HG03066 (cell line): ENCODE measurements at regions not wholly inside any gene's neighbourhood (a gene's known extent, or its start where the extent isn't known, plus 50 kb on each side); places are given as distances from the start of the nearest gene placed in this dataset.
A peak's percentile ranks its signal among the peaks of the same experiment; 100 is the strongest.

Experiments used
- ATAC-seq: cut with Tn5 transposase; IDR thresholded peaks from one replicate; pipeline ENCODE4 v1.9.1; 2021; ENCODE audit warnings: low read depth; ENCODE audit not compliant: unreplicated experiment

- no peak for ATAC-seq
Measured at GRCh38 chr2:199707593-199708185, 143.3 kb downstream of the FTCDNL1 start.

- ATAC-seq = no peak
Measured at GRCh38 chr2:199705538-199705937, 145.5 kb downstream of the FTCDNL1 start.

- peak; percentile 58 for ATAC-seq
Measured at GRCh38 chr2:199704358-199705238, 146.4 kb downstream of the FTCDNL1 start.

GRCh38 chr2:199703199-199703598 is 147.8 kb downstream of the FTCDNL1 start:
- no peak for ATAC-seq

- no peak for ATAC-seq
Measured at GRCh38 chr2:199697469-199697868, 153.5 kb downstream of the FTCDNL1 start.

- ATAC-seq = no peak
Measured at GRCh38 chr2:199696048-199696447, 154.9 kb downstream of the FTCDNL1 start.

- no peak for ATAC-seq
Measured at GRCh38 chr2:199693861-199694260, 157.1 kb downstream of the FTCDNL1 start.

- ATAC-seq = no peak
Measured at GRCh38 chr2:199692489-199692888, 158.5 kb downstream of the FTCDNL1 start.

GRCh38 chr2:199690225-199690624 is 160.8 kb downstream of the FTCDNL1 start:
- ATAC-seq = no peak

- ATAC-seq = no peak
Measured at GRCh38 chr2:199685669-199686068, 165.3 kb downstream of the FTCDNL1 start.

GRCh38 chr2:199684832-199685231 is 166.2 kb downstream of the FTCDNL1 start:
- no peak for ATAC-seq

- no peak for ATAC-seq
Measured at GRCh38 chr2:199684168-199684567, 166.8 kb downstream of the FTCDNL1 start.

- ATAC-seq = no peak
Measured at GRCh38 chr2:199682001-199682400, 169.0 kb downstream of the FTCDNL1 start.

- no peak for ATAC-seq
Measured at GRCh38 chr2:199680482-199680881, 170.5 kb downstream of the FTCDNL1 start.

- ATAC-seq = no peak
Measured at GRCh38 chr2:199679883-199680282, 171.1 kb downstream of the FTCDNL1 start.

GRCh38 chr2:199677881-199678280 is 173.1 kb downstream of the FTCDNL1 start:
- ATAC-seq = no peak

- ATAC-seq = no peak
Measured at GRCh38 chr2:199668645-199669044, 182.3 kb downstream of the FTCDNL1 start.

- peak; percentile 68 for ATAC-seq
Measured at GRCh38 chr2:199663157-199663556, 187.8 kb downstream of the FTCDNL1 start.

- no peak for ATAC-seq
Measured at GRCh38 chr2:199662255-199662654, 188.7 kb downstream of the FTCDNL1 start.

- ATAC-seq = no peak
Measured at GRCh38 chr2:199660167-199660566, 190.8 kb downstream of the FTCDNL1 start.

GRCh38 chr2:199659207-199659606 is 191.8 kb downstream of the FTCDNL1 start:
- no peak for ATAC-seq

GRCh38 chr2:199646439-199646838 is 188.7 kb upstream of the SATB2 start:
- no peak for ATAC-seq
